Fibroblast of villous mesenchyme (primary cell): ENCODE measurements at regions not wholly inside any gene's neighbourhood (a gene's known extent, or its start where the extent isn't known, plus 50 kb on each side); places are given as distances from the start of the nearest gene placed in this dataset.
"Not testable (repeated sequence)": the region's sequence is repeated elsewhere in the genome, so short reads cannot be mapped to it uniquely, and the experiment has no call there.

Source experiments
- DNase-seq: peaks from one replicate; pipeline ENCODE4 v3.0.0-alpha.2; 2010; ENCODE audit warnings: low read depth
- H3K4me3 ChIP-seq: 2 replicates; pipeline ENCODE4 v1.5.1; 2011; ENCODE audit warnings: low read depth, mild to moderate bottlenecking, low read length
- TF ChIP-seq, protein P1 (sequence below): IDR thresholded peaks from 2 replicates; pipeline ENCODE4 v1.5.1; 2012; ENCODE audit warnings: low read depth, mild to moderate bottlenecking, low read length; ENCODE audit not compliant: insufficient read depth

DNA sequence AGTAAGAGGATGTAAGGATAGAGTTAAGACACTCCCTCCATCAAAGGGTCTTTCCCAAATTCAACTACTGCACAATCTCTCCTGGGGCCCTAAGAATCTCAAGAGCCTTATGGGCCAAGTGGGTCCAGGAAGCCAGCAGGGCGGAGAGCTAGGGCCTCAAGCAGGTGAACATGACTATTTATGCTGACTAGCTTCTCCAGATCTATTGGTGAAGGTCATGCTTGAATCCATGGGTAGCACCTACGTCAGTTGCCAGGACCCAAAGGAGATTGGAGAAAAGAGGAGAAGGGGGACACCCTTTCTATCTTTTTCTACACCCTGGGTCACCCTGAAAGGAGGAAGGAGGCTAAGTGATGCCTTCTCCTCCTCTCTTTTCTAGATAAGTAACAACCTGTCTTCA, 534.2 kb upstream of the MIS18BP1 start:
- TF ChIP-seq, protein P1, sequence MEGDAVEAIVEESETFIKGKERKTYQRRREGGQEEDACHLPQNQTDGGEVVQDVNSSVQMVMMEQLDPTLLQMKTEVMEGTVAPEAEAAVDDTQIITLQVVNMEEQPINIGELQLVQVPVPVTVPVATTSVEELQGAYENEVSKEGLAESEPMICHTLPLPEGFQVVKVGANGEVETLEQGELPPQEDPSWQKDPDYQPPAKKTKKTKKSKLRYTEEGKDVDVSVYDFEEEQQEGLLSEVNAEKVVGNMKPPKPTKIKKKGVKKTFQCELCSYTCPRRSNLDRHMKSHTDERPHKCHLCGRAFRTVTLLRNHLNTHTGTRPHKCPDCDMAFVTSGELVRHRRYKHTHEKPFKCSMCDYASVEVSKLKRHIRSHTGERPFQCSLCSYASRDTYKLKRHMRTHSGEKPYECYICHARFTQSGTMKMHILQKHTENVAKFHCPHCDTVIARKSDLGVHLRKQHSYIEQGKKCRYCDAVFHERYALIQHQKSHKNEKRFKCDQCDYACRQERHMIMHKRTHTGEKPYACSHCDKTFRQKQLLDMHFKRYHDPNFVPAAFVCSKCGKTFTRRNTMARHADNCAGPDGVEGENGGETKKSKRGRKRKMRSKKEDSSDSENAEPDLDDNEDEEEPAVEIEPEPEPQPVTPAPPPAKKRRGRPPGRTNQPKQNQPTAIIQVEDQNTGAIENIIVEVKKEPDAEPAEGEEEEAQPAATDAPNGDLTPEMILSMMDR = no peak
- no peak overlapping the region for H3K4me3 ChIP-seq
- no peak for DNase-seq

DNA sequence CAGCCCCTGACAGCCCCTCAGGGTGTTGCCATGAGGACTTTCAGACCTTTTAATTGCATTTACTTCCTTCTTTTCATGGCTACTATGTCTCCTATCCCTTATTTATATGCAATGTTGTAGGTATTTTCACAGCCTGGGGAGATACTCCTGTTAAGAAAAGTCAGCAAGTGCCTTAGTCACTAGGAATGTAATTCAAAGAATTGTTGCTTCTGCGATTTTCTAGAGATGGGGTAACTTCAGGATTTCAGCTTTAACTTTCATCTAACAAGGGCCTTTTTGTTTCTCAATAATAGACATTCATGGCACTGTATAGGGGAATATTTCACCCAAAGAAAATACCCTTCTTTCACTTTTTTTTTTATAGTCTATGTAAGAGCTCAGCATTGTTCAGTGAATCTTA, 533.3 kb upstream of the MIS18BP1 start:
- H3K4me3 ChIP-seq = no peak overlapping the region
- no peak for DNase-seq
- TF ChIP-seq, protein P1 = no peak

DNA sequence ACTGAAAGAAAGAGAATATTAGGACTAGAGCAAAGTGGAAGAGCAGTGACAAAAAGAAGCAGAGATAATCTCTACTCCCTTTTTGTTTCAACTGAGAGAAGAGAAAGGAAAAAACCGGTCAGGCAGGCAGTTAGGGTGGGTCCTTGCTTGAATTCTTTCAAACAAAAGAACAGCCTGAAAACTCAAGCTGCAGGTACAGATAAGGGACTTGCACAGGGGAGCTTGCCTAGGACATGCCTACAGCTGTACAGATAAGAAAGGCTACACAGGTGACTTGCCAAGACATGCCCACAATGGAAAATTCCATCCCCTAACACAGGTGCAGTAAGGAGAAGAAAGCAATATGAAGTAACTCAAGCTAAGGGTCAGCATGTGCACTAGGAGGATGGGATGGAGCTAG, 532.2 kb upstream of the MIS18BP1 start:
- no peak for DNase-seq
- TF ChIP-seq, protein P1 = no peak
- no peak overlapping the region for H3K4me3 ChIP-seq

DNA sequence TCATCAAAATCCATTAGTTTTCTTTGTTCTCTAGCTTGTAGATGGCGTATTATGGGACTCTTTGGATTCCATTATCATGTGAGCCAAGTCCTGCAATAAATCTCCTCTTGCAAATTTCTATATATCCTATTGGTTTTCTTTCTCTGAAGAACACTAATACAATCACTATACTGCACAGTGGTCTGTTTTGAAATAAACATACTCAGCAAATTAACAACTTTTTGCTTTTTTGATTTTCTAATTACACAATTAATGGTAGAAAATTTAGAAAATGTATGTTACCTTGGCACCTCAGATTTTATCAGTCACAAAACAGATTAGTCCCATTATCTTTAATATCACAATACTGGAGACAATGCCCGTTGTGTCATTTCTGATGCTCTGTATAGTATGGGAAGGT, 513.2 kb upstream of the MIS18BP1 start:
- DNase-seq = no peak
- TF ChIP-seq, protein P1 = no peak
- H3K4me3 ChIP-seq = no peak overlapping the region

DNA sequence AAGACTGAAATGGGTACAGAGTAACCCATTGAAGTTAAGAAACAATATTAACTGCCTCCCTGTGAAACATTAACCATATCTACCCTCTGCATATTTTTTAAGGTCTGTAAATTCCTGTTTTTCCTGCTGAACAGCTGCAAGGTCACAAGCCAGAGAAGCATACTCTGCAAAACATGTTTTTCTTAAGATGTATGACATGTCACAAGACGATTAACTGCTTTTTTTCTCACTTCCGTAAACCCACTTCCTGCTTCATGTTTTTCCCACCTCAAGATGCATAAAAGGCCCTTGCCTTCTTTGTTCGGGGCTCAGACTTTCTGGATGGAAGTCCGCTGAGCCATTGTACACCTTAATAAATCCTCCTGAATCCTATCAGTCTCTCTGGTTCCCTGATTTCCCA, 504.7 kb upstream of the MIS18BP1 start:
- H3K4me3 ChIP-seq = no peak overlapping the region
- no peak for DNase-seq
- TF ChIP-seq, protein P1 = no peak

DNA sequence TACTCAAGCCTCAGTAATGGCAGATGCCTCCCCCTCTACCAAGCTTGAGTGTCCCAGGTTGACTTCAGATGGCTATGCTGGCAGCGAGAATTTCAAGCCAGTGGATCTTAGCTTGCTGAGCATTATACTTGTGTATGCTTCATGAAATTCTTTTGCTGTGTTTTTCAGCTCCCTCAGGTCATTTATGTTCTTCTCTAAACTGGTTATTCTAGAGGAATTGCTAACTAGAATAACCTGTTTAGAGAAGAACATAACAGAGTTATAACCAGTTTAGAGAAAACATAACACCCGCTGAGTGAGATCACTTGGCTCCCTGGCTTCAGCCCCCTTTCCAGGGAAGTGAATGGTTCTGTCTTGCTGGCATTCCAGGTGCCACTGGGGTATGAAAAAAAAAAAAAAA, 503.4 kb upstream of the MIS18BP1 start:
- H3K4me3 ChIP-seq, DNase-seq: not testable (repeated sequence)

DNA sequence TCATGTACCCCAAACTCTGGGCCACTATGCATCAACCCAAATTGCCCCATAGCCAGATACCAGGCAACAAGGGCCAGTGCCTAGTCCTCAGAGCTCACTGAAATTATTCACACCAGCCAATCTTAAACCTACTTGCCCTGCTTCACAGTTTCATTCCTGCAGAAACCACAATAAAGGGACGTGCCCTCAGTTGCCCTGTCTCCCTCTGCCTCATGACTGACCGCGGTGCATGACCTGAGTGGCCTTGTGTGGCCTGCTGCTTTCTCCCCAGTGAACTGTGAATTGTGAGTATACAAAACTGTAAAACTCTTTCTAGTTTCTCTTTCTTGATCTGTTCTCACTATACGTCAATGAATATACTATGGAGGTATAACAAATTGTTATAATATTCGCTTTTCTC, 490.9 kb upstream of the MIS18BP1 start:
- DNase-seq = no peak
- TF ChIP-seq, protein P1 = no peak
- H3K4me3 ChIP-seq = no peak overlapping the region
